Epithelial cell of esophagus (primary cell): ENCODE measurements at regions not wholly inside any gene's neighbourhood (a gene's known extent, or its start where the extent isn't known, plus 50 kb on each side); places are given as distances from the start of the nearest gene placed in this dataset.
A peak's percentile ranks its signal among the peaks of the same experiment; 100 is the strongest.

Source experiments
- DNase-seq: peaks from one replicate; pipeline ENCODE4 v3.0.0; 2010; ENCODE audit warnings: low read depth
- H3K4me3 ChIP-seq: 2 replicates; pipeline ENCODE4 v1.5.1; 2011; ENCODE audit warnings: mild to moderate bottlenecking, low read length, control low read depth
- CTCF ChIP-seq: IDR thresholded peaks from 2 replicates; pipeline ENCODE4 v1.5.1; 2011; ENCODE audit warnings: low read depth, mild to moderate bottlenecking, low read length, control low read depth, inconsistent platforms; ENCODE audit not compliant: insufficient read depth; ENCODE audit errors: missing control alignments

- DNase-seq, result no peak
- H3K4me3 ChIP-seq, result no peak overlapping the region
- TF ChIP-seq CTCF, result no peak
Measured at GRCh38 chr4:45638641-45639040, 485.2 kb downstream of the GABRG1 start.

DNA sequence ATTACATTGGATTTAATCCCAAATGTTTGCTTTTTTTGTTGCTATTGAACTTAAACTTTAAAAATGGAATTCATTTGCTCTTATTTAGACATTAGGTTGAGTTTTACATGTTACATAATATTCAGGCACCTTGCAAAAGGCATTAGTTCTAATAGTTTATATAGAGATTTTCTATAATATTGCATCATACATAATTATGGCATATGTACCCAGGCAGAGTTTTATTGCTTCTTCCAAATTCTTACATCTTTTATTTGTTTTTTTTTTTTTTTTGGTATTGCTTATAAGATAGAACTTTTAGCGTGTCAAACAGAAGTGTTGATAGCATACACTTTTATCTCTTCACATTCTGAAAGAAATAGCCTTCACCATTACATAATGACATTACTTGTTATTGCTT, 487.7 kb downstream of the GABRG1 start:
- H3K4me3 ChIP-seq, result no peak overlapping the region
- no peak for DNase-seq
- TF ChIP-seq CTCF, result no peak

DNA sequence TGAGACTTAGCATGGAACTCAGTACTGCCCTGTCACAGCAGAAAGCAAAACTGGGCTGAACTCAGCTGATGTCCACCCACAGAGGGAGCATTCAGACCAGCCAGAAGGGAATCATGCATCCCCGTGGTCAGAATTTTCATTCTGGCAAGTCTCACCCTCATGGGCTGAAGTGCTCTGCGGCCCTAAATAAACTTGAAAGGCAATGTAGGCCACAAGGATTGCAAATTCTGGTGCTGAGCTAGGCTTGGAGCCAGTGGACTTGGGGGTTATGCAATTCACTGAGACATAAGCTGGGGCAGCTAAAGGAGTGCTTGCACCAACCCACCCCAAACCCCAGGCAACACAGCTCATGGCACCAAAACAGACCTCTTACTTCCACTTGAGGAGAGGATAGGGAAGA, 494.1 kb downstream of the GABRG1 start:
- no peak for TF ChIP-seq CTCF
- no peak overlapping the region for H3K4me3 ChIP-seq
- DNase-seq, result no peak

- DNase-seq, result peak; percentile 45
- no peak for TF ChIP-seq CTCF
- no peak overlapping the region for H3K4me3 ChIP-seq
Measured at GRCh38 chr4:45621971-45622370, 501.9 kb downstream of the GABRG1 start.

DNA sequence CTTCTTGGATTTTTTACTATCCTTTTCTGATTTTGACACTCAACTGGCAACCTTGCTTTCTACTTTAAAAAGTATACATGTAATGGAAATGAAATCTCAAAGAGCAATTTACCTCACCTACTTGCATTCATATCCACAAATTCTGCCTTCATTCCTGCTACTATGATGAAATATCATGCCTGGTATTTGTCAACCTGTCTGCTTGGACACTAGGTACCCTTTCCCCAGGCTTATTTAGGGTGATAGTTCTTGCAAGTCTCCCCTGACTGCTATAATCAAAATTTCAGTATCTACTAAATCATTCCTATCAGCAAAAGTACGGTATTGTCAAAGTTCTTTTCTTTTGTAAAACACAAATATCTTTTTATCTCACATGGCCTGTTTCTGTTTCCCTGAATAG, 503.0 kb downstream of the GABRG1 start:
- no peak for DNase-seq
- H3K4me3 ChIP-seq, result no peak overlapping the region
- TF ChIP-seq CTCF, result no peak

DNA sequence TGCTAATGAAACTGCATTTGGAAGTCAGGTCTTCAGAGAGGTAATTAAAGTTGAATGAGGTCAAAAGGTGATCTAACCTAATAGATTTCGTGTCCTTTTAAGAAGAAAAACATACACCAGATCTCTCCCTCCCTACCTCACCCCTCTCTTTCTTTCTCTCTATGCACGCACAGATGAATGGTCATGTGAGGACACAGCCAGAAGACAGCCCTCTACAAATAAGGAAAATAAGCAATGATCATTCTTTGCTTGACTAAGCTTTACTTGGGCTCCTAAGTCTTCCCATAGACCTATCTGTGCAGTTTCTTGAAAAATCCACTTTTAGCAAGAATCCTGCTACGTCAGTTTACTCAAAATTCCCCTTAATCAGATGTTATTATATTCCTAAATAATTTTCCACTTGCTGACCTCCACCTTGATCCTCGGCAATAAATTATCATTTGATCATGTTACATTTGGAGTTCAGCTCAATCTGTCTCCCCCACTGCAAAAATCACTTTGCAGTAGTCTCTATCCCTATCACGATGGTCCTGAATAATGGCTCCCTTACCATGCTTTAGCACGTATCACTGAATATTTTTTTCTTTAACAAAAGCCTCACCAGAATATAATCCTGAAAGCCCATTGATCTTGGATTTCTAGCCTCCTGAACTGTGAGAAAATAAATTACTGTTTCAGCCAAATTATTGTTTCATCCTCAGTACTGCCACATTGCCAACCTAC, 527.3 kb downstream of the GABRG1 start:
- no peak for TF ChIP-seq CTCF
- H3K4me3 ChIP-seq, result no peak overlapping the region
- no peak for DNase-seq

GRCh38 chr4:45580334-45580733, 543.5 kb downstream of the GABRG1 start:
- TF ChIP-seq CTCF, result no peak
- no peak for DNase-seq
- no peak overlapping the region for H3K4me3 ChIP-seq
